GM21825 (cell line): ENCODE measurements at regions not wholly inside any gene's neighbourhood (a gene's known extent, or its start where the extent isn't known, plus 50 kb on each side); places are given as distances from the start of the nearest gene placed in this dataset.

Experiments
- ATAC-seq: cut with Tn5 transposase; IDR thresholded peaks from one replicate; pipeline ENCODE4 v1.9.1; 2021; ENCODE audit warnings: mild to moderate bottlenecking, moderate library complexity; ENCODE audit not compliant: unreplicated experiment

DNA sequence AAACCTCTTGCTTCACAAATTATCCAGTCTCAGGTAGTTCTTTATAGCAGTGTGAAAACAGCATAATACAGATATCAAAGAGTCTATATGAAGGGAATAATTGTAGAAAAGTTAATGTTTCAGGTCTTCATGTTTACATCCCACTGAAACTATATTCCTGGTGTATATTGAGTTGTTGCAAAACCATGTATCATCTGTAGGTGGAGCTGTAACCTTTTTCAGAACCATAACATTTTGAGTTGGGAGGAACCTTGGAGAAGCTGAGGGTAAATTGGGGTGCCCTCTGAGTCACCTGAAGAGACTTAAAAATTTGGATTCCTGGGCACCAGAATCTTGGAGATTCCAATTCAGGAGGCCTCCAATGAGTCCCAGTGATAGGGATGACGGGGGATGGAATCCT lies 51.9 kb upstream of the TAPT1 start:
- no peak for ATAC-seq
